Right ventricle myocardium superior (tissue), 1 donor: ENCODE measurements at regions not wholly inside any gene's neighbourhood (a gene's known extent, or its start where the extent isn't known, plus 50 kb on each side); places are given as distances from the start of the nearest gene placed in this dataset.

Experiments used
- ATAC-seq: fragments of 200-7000 bp; cut with Tn5 transposase; one replicate; pipeline ENCODE4 v1.9.1; 2020; ENCODE audit warnings: mild to moderate bottlenecking; ENCODE audit not compliant: poor library complexity
- DNase-seq: peaks from one replicate; pipeline ENCODE4 v3.0.0-alpha.2; 2020
- intact Hi-C: fragments of 100-400 bp; cut with DNase I; formaldehyde crosslinking; loops from one replicate; pipeline ENCODE4 v1.11.2; 2022
- donor health status: DM: no; HTN: yes; CAD: no; lungs with severe emphysema.

DNA sequence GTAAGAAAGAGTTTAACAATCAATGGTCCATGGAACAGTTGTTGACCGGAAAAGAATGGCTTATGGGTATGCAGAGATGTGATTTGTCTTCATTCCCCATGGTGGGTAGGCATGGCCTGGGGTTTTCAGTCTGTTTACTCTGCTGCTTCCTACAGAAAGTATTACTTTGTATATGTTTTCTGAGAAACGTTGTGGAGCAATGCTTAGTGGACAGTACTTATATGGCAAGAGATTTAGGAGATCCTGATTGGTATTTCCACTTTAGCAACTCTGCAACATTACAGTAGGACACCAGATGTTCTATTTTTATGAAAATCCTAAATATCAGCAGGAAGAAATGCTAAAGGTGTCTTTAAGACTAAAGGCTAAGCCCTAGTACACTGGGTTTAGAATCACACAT is 309.1 kb downstream of the AASDHPPT start:
- ATAC-seq (no peak), DNase-seq (no peak)
- intact Hi-C loops, result no loop called here

DNA sequence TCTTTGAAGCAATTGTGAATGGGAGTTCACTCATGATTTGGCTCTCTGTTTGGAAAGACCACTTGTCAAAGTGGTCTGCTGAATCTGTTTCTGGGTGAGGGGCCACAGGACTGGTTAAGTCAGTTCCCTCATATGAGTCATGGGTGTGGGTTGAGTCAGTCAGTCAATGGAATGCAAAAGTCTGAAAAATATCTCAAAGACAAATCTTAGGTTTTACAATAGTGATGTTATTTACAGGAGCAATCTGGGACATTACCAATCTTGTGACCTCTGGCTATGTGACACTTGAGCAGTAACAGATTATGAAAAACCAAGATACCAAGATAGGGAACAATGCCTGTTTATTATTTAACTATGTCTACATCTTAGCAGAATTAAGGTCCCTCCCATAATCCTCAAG is 311.6 kb downstream of the AASDHPPT start:
- DNase-seq (no peak), ATAC-seq (no peak)
- intact Hi-C loops, result no loop called here

DNA sequence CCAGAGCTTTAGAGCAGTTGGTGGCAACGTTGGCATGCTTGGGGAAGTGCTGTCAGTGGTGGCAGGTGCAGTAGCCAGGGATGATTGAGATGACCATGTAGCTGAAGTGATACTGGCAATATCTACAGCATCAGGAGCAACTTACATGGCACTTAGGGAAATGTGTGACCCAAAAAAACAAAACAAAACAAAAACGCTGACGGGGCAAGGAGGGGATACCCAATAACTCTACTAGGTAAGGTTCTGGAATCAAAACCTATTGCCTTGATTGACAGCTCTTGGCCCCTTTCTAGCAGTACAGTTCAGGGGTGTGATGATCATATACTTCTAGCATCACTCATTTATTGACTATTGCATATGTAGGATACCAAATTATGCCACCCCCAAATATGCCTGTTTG is 312.6 kb downstream of the AASDHPPT start:
- DNase-seq (no peak), ATAC-seq (no peak)
- intact Hi-C loops, result no loop called here

GRCh38 chr11:106391771-106392420 is 314.4 kb downstream of the AASDHPPT start:
- no peak for DNase-seq
- intact Hi-C loops, result no loop called here
- no peak for ATAC-seq

DNA sequence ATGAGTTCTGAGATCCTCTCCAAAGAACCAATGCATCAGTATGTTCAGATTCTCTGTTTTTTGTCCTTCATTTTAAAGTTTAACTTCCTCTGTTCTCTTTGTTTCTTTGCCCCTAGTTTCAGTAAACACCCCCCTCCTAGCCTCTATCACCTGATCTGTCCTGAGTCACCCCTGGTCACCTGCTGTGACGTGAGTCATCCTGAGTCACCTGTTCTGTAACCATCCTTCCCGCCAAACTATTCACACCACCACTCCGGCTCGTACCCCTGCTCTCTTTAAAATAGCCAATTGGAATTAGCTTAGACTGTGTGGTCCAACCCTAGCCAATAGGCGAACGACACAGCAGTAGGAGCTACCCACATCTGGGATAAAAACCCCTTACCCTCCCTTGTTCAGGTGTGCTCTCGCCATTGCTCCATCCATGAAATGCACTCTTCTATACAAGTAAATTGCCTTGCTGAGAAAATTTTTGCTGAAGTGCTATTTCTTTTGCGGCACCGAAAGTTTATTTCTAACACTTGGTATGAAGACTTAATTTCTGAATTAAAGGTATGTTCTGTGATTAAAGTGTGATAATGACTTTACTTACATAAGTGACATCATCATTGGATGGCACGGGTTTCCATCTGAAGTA is 318.4 kb downstream of the AASDHPPT start:
- no peak for DNase-seq
- intact Hi-C loops, result no loop called here

GRCh38 chr11:106397787-106398501 is 320.5 kb downstream of the AASDHPPT start:
- intact Hi-C loops, result no loop called here
- ATAC-seq (no peak), DNase-seq (no peak)

More for the DNA sequence above, 318.4 kb downstream of the AASDHPPT start:
- no peak for ATAC-seq

GRCh38 chr11:106398502-106399075 is 321.1 kb downstream of the AASDHPPT start:
- ATAC-seq, result no peak
- intact Hi-C loops, result no loop called here
- no peak for DNase-seq

GRCh38 chr11:106399076-106399511 is 321.6 kb downstream of the AASDHPPT start:
- DNase-seq, result peak; percentile 59
- intact Hi-C loops, result no loop called here
- ATAC-seq, result no peak

DNA sequence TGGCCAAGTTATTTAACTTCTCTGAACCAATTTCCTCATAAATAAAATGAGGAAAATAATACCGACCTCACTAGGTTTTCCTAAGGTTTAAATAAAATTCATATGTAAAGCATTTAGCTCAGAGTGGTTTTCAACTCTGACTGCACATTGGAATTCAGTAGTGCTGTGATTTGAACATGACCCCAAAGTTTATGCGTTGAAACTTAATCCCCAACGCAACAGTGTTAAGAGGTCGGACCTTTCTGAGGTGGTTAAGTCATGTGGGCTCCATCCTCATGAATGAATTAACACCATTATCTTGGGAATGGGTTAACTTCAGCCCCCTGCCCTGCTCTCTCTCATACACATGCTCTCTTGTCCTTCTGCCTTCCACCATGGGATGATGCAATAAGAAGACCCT is 322.2 kb downstream of the AASDHPPT start:
- no peak for ATAC-seq
- no peak for DNase-seq
- intact Hi-C loops, result no loop called here

- ATAC-seq, result no peak
- intact Hi-C loops, result no loop called here
Observed at GRCh38 chr11:106400949-106401570, 323.6 kb downstream of the AASDHPPT start.

GRCh38 chr11:106403751-106404150 is 326.3 kb downstream of the AASDHPPT start:
- intact Hi-C loops, result no loop called here
- ATAC-seq (no peak), DNase-seq (no peak)

More at GRCh38 chr11:106400949-106401570, 323.6 kb downstream of the AASDHPPT start:
- DNase-seq, result no peak

GRCh38 chr11:106409222-106409621 is 331.8 kb downstream of the AASDHPPT start:
- DNase-seq (no peak), ATAC-seq (no peak)
- intact Hi-C loops, result no loop called here

DNA sequence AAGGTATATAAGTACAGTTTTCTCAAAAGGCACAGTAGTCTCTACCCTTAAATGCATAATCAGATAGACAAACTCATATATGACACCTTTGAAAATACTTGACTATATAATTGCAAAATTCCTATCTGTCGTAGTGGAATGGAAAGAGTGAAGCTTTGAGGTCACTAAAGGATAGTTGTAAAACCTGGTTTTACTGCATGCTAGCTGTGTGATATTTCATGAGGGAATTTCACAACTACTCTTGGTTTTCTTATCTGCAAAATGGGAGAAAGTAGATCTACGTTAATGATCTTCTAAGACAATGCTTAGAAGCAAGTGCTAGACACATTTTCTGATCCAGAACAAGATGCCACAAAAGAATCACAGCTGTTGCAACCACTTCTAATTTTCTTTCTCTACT is 332.2 kb downstream of the AASDHPPT start:
- DNase-seq (no peak), ATAC-seq (no peak)
- intact Hi-C loops, result no loop called here

GRCh38 chr11:106410902-106411301 is 333.4 kb downstream of the AASDHPPT start:
- no peak for ATAC-seq
- no peak for DNase-seq

DNA sequence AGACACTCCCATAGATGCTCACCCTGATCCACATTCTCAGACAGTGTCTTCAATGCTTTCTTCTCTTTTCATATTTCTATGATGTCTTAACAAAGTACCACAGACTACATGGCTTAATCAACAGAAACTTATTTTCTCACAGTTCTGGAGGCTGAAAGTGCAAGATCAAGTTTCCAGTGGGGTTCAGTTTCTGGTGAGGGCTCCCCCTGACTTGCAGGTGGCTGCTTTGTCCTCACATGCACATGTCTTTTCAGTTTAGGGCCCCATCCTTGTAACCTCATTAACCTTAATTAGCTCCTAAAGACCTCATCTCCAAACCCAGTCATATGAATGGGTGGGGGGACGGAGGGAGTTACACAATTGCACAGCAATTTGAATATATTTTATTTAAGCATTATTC is 335.8 kb downstream of the AASDHPPT start:
- intact Hi-C loops, result no loop called here
- ATAC-seq, result no peak
- no peak for DNase-seq

More at GRCh38 chr11:106410902-106411301, 333.4 kb downstream of the AASDHPPT start:
- intact Hi-C loops, result no loop called here

DNA sequence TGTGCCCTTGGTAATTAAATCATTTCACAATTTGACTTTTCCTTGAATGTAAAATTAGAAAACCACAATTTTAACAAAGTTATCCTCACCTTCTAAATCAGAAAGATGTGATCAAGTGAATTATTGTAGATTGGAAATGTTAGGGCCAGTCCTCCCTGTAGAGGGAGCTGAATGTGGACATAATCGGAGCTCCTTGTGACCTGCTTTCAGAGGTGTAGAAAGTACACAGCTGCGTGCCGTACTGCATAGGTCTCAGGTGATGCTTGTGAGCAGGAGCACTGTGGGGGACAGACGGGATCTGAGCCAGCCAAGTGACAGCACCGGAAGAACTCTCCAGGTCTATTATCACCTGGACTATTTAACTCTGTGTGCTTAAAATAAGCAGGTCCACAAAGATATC is 338.0 kb downstream of the AASDHPPT start:
- intact Hi-C loops, result no loop called here
- DNase-seq (no peak), ATAC-seq (no peak)

DNA sequence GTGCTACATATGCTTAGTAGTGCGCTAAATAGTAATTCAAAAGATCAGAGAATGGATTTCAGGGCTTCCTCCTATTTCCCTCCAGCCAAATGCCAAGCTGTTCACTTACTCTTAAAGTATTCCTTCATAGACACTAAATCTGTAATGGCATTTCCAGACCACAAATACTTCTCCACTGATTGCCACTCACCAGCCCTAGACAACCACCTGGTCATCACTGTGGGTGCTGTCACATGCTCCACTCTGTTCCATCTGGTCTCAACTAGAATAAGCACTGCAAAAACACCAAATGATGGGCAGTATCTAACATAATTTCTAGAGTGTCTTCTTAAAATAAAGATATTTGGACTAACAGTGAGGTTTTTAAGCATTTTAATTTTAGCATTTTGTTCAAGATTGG is 341.3 kb downstream of the AASDHPPT start:
- DNase-seq, result no peak
- intact Hi-C loops, result no loop called here
- no peak for ATAC-seq

DNA sequence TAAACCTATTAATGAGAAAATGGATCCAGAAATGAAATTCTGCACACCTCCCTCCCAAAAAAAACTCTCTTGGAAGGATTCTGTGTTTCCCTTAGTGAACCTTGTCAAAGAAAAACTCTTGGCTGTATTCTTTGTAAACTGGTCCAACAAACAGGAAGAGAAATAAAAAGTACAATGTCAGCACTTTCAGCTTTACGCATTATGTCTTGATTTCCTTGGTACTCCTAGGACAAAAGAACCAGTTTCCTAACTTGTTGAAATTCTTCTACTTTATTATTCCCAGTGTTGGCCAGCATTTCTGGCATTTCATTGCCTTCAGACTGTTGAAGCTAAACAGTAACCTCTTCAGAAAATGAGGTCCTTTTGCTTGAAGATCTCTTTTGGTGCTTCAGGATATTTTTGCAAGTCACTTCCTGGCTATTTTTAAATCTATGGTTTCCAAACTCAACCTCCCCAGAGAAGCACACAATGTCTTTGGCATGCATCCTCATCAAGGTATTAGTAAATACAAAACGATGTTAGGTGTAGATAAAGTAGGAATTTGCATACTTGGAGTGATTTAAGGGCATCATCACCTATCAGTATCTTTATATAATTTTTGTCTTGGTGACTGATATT is 342.7 kb downstream of the AASDHPPT start:
- ATAC-seq, result no peak
- intact Hi-C loops, result no loop called here

GRCh38 chr11:106420686-106421085 is 343.2 kb downstream of the AASDHPPT start:
- DNase-seq (no peak), ATAC-seq (no peak)
- intact Hi-C loops, result no loop called here

More for the DNA sequence above, 342.7 kb downstream of the AASDHPPT start:
- DNase-seq, result no peak
